Body of pancreas (tissue), 4 donors: ENCODE measurements at regions not wholly inside any gene's neighbourhood (a gene's known extent, or its start where the extent isn't known, plus 50 kb on each side); places are given as distances from the start of the nearest gene placed in this dataset.

Experiments used
- ATAC-seq: fragments of 150-250 bp; one replicate; pipeline ENCODE4 v1.9.1; 2016
- DNase-seq, 4 donors: peaks; one replicate each; pipeline ENCODE4 v3.0.0-alpha.2; 2019
- H3K27ac ChIP-seq, 4 donors: fragments of 200-600 bp; sonication (generic); 1 replicate in 3 of 4; 2 replicates in 1 of 4; pipeline versions ENCODE4 v1.5.1 to v1.6.1; 2016 to 2019; ENCODE audit warnings: mild to moderate bottlenecking in 1 of 4, mixed read lengths in 1 of 4, moderate library complexity in 1 of 4
- H3K27me3 ChIP-seq, 2 donors: fragments of 200-600 bp; sonication (generic); one replicate each; pipeline ENCODE4 v1.6.0; 2016; ENCODE audit warnings: mild to moderate bottlenecking in 1 of 2
- H3K36me3 ChIP-seq, 2 donors: fragments of 200-600 bp; sonication (generic); replicated peaks in 1 of 2; 2 replicates each; pipeline ENCODE4 v1.5.1; 2016; ENCODE audit warnings: low read depth in 2 of 2; ENCODE audit not compliant: insufficient read depth in 1 of 2
- H3K4me1 ChIP-seq: fragments of 200-600 bp; sonication (generic); one replicate; pipeline ENCODE4 v1.6.0; 2016
- H3K4me3 ChIP-seq, 2 donors: fragments of 200-600 bp; sonication (generic); 1 replicate in 1 of 2; 2 replicates in 1 of 2; pipeline ENCODE4 v1.5.1; 2016 to 2019
- H3K9me3 ChIP-seq, 3 donors: fragments of 200-600 bp; sonication (generic); 1 replicate in 2 of 3; 2 replicates in 1 of 3; pipeline ENCODE4 v1.5.1; 2016
- POLR2A ChIP-seq, 3 donors: fragments of 450-650 bp; IDR thresholded peaks; one replicate each; pipeline ENCODE4 v1.6.1; 2016; ENCODE audit warnings: antibody characterized with exemption in 3 of 3, mild to moderate bottlenecking in 2 of 3
- WGBS, 2 donors: methylation state at CpG; one replicate each; pipeline ENCODE4 v1.1.5; 2017; 5-methylcytosine and 5-hydroxymethylcytosine counted together
- intact Hi-C: fragments of 100-400 bp; cut with DNase I; formaldehyde crosslinking; loops from one replicate; pipeline ENCODE4 v1.15.1; 2023
- TF ChIP-seq, protein P1 (sequence below), 7 experiments: fragments of 450-650 bp in 4 of 7; fragments of 200-600 bp in 3 of 7; sonication (generic) in 3 of 7; IDR thresholded peaks; one replicate each; pipeline ENCODE4 v1.5.1; 2016 to 2019; ENCODE audit warnings: antibody characterized with exemption in 7 of 7

- H3K36me3 ChIP-seq: no peaks in the 10 kb centered on the region
- DNase-seq (no peak), ATAC-seq (no peak)
- intact Hi-C loops: no loop called here
- WGBS, 2 donors: 87 to 95% methylated on average over 6 of the region's 6 CpGs
- H3K9me3 ChIP-seq: no peaks in the 10 kb centered on the region
- H3K4me3 ChIP-seq: no peak overlapping the region
- TF ChIP-seq, protein P1, sequence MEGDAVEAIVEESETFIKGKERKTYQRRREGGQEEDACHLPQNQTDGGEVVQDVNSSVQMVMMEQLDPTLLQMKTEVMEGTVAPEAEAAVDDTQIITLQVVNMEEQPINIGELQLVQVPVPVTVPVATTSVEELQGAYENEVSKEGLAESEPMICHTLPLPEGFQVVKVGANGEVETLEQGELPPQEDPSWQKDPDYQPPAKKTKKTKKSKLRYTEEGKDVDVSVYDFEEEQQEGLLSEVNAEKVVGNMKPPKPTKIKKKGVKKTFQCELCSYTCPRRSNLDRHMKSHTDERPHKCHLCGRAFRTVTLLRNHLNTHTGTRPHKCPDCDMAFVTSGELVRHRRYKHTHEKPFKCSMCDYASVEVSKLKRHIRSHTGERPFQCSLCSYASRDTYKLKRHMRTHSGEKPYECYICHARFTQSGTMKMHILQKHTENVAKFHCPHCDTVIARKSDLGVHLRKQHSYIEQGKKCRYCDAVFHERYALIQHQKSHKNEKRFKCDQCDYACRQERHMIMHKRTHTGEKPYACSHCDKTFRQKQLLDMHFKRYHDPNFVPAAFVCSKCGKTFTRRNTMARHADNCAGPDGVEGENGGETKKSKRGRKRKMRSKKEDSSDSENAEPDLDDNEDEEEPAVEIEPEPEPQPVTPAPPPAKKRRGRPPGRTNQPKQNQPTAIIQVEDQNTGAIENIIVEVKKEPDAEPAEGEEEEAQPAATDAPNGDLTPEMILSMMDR (IDR thresholded peaks at IDR 0.05): no peak
- no peak for TF ChIP-seq POLR2A (IDR thresholded peaks at IDR 0.05)
- no peaks in the 10 kb centered on the region for H3K4me1 ChIP-seq
- no peak overlapping the region for H3K27ac ChIP-seq
- H3K27me3 ChIP-seq: no peaks in the 10 kb centered on the region
These were observed 220.1 kb upstream of the SOX9 start for GRCh38 chr17:71900621-71901229.

- Histone ChIP-seq H3K27me3 (no peaks in the 10 kb centered on the region), H3K36me3 (no peaks in the 10 kb centered on the region), H3K4me3 (no peak overlapping the region), H3K9me3 (no peaks in the 10 kb centered on the region), H3K4me1 (no peaks in the 10 kb centered on the region), H3K27ac (no peak overlapping the region)
- TF ChIP-seq POLR2A (IDR thresholded peaks at IDR 0.05): no peak
- TF ChIP-seq, protein P1 (IDR thresholded peaks at IDR 0.05): no peak
- DNase-seq (no peak), ATAC-seq (no peak)
- WGBS, 2 donors: 75 to 76% methylated on average over 3 of the region's 3 CpGs
- intact Hi-C loops: no loop called here
These were observed 217.8 kb upstream of the SOX9 start for GRCh38 chr17:71902894-71903506.

- no peak for TF ChIP-seq POLR2A (IDR thresholded peaks at IDR 0.05)
- TF ChIP-seq, protein P1 (IDR thresholded peaks at IDR 0.05): peak in 1 of 7 experiments; percentile 13
- H3K27me3 ChIP-seq: no peaks in the 10 kb centered on the region
- no peak for ATAC-seq
- 88 to 92% methylated on average over 3 of the region's 3 CpGs for WGBS, 2 donors
- H3K27ac ChIP-seq: no peak overlapping the region
- no peak for DNase-seq
- no peak overlapping the region for H3K4me3 ChIP-seq
- intact Hi-C loops: no loop called here
- H3K4me1 ChIP-seq: peaks cover 17% of the 10 kb centered on the region
- H3K36me3 ChIP-seq: no peaks in the 10 kb centered on the region
- no peaks in the 10 kb centered on the region for H3K9me3 ChIP-seq
These were observed 215.3 kb upstream of the SOX9 start for GRCh38 chr17:71905376-71906031.

- H3K36me3 ChIP-seq: no peaks in the 10 kb centered on the region
- H3K4me3 ChIP-seq: no peak overlapping the region
- H3K9me3 ChIP-seq: no peaks in the 10 kb centered on the region
- WGBS, 2 donors: 89 to 96% methylated on average over 5 of the region's 5 CpGs
- DNase-seq: no peak
- peak overlapping the region in 1 of 4 donors; percentile 11 for H3K27ac ChIP-seq
- H3K4me1 ChIP-seq: peaks cover 26% of the 10 kb centered on the region
- TF ChIP-seq POLR2A (IDR thresholded peaks at IDR 0.05): no peak
- TF ChIP-seq, protein P1 (IDR thresholded peaks at IDR 0.05): no peak
- intact Hi-C loops: no loop called here
- no peak for ATAC-seq
- H3K27me3 ChIP-seq: no peaks in the 10 kb centered on the region
These were observed 211.7 kb upstream of the SOX9 start for GRCh38 chr17:71909155-71909554.
